WI38 (cell line): ENCODE measurements at regions not wholly inside any gene's neighbourhood (a gene's known extent, or its start where the extent isn't known, plus 50 kb on each side); places are given as distances from the start of the nearest gene placed in this dataset.

Experiments
- H3K4me3 ChIP-seq: 2 replicates; pipeline ENCODE4 v1.5.1; 2011; ENCODE audit warnings: low read depth, mild to moderate bottlenecking, control low read depth, low read length
- TF ChIP-seq, protein P1 (sequence below): IDR thresholded peaks from 2 replicates; pipeline ENCODE4 v1.5.1; 2012; ENCODE audit warnings: low read depth, mild to moderate bottlenecking, control low read depth, low read length

DNA sequence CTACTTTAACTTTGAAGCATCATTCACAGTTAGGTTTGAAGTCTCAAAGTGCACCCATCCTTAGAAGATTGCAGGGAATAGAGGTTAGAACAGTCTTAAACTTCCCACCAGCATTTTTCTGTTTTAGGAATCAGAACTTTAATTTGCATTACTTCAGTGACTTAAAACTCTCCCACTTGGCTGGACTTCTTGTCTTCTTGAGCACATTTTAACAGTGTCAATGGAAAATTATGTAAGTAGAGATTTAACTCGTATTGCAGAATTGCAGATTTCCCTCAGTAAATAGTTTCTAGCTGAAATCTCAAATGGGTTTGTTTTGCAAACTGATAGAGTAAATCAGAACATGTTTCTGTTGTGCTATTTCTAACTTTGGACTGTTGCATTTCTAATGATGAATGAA is 369.6 kb downstream of the OTOL1 start:
- TF ChIP-seq, protein P1, sequence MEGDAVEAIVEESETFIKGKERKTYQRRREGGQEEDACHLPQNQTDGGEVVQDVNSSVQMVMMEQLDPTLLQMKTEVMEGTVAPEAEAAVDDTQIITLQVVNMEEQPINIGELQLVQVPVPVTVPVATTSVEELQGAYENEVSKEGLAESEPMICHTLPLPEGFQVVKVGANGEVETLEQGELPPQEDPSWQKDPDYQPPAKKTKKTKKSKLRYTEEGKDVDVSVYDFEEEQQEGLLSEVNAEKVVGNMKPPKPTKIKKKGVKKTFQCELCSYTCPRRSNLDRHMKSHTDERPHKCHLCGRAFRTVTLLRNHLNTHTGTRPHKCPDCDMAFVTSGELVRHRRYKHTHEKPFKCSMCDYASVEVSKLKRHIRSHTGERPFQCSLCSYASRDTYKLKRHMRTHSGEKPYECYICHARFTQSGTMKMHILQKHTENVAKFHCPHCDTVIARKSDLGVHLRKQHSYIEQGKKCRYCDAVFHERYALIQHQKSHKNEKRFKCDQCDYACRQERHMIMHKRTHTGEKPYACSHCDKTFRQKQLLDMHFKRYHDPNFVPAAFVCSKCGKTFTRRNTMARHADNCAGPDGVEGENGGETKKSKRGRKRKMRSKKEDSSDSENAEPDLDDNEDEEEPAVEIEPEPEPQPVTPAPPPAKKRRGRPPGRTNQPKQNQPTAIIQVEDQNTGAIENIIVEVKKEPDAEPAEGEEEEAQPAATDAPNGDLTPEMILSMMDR = no peak
- no peak overlapping the region for H3K4me3 ChIP-seq

DNA sequence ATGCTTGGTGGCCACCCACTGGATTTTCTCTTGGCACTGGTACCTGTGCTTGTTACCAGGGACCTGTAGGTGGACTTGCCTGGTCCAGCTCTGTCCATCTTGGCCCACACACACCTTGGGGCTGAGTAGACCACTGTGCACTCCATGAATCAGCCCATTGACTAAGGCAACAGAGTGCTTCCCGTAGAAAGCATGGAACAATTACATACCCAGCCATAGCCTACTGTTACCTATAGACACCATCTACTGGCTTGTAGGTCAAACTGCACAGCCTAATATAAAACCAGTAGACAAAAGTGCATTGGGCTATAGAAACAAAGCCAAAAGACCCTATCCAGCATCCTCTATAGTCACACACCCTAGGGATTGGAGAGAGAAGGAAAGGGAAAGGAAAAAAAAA is 378.9 kb downstream of the OTOL1 start:
- no peak overlapping the region for H3K4me3 ChIP-seq
- TF ChIP-seq, protein P1 = no peak

DNA sequence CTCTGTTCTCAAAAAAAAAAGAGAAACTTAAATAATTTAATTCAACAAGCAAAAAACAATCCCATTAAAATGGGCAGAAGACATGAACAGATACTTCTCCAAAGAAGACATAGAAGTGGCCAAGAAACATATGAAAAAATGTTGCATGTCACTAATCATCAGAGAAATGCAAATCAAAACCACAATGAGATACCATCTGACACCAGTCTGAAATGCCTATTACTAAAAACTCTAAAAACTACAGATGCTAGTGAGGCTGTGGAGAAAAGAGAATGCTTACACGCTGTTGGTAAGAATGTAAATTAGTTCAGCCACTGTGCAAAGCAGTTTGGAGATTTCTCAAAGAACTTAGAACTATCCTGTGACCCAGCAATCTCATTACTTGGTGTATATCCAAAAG is 382.9 kb downstream of the OTOL1 start:
- no peak overlapping the region for H3K4me3 ChIP-seq
- TF ChIP-seq, protein P1 = no peak

DNA sequence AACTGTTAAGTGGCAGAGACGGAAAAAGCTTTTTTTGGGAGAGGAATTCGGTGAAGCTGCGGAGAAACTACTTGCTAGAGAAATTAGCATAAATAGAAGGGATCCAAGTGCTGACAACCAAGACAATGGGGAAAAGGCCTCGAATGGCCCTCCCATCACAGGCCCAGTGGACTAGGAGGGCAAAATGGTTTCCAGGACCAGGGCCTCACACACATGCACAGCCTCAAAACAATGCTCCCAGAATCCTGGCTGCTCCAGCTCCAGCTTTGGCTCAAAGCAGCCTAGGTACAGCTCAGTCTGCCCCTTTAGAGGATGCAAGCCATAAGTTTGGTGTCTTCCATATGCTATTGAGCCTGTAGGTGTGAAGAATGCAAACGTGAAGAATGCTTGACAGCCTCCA is 388.2 kb downstream of the OTOL1 start:
- no peak overlapping the region for H3K4me3 ChIP-seq
- TF ChIP-seq, protein P1 = no peak

DNA sequence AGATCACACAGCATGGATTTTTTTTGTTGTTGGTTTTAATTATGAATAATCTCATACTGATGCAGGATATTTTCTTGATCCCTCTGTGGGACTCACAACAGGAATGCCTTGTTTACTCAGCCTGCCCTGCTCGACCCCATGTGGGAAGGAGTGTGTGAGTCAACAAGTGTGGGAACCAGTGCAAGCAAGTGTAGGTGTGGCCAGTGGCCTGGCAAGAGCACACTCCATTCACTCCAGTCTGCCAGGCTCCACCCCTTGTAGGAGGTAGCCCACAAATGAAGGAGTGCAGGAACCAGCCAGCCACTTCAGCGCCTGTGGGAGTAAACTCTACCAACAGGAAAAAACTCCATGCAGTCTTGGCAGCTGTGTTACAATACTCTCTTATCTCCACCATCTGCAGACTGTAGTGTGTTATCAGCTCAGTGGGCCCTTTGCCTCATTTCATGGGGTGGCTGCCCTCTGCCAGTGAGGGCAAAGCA is 393.6 kb downstream of the OTOL1 start:
- TF ChIP-seq, protein P1 = no peak
- H3K4me3 ChIP-seq = no peak overlapping the region

DNA sequence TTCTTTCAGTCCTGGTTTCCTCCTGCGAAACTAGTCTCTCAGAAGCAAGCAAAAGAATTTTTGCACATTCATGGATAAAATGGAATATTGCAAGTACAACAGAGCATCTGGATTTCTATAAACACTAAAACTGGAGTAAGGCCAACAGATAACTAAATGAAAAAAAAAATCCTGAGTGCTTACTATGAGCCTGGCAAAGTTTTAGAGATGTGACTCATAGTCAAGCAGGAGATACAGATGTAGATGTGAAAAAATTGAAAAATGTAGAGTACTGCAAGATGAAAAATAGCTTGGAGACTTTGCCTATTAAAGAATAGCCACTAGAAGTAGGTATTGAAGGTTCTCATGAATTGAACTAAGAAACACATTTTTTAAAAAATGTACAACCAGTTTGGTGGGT is 397.4 kb downstream of the OTOL1 start:
- H3K4me3 ChIP-seq = no peak overlapping the region
- TF ChIP-seq, protein P1 = no peak

DNA sequence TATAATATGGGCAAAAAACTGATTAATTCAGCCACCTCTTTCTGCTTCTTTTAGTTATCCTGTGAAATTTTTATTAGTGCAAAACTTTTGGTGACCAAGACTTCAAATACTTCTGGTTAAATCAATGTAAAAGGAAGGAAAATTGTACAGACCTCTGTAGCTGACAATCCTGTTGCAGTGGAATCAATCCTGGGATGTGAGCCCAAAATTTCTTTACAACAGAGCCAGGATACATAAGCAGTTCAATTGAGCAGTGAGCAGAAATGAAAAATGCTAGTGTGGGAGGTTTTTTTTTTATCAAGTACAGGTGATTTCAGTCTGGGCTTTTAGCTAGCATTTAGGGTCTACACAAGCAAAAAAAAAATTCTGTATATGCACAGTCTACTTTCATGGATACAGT is 398.0 kb downstream of the OTOL1 start:
- TF ChIP-seq, protein P1 = no peak
- no peak overlapping the region for H3K4me3 ChIP-seq
